Limb (tissue), 2 donors: ENCODE measurements at regions not wholly inside any gene's neighbourhood (a gene's known extent, or its start where the extent isn't known, plus 50 kb on each side); places are given as distances from the start of the nearest gene placed in this dataset.

ENCODE experiments used
- DNase-seq, 2 donors: peaks; one replicate each; pipeline ENCODE4 v3.0.0-alpha.2; 2016; ENCODE audit errors: extremely low spot score in 2 of 2

- DNase-seq, result no peak
These were observed 224.1 kb upstream of the PARD3B start for GRCh38 chr2:204321027-204321800.

DNA sequence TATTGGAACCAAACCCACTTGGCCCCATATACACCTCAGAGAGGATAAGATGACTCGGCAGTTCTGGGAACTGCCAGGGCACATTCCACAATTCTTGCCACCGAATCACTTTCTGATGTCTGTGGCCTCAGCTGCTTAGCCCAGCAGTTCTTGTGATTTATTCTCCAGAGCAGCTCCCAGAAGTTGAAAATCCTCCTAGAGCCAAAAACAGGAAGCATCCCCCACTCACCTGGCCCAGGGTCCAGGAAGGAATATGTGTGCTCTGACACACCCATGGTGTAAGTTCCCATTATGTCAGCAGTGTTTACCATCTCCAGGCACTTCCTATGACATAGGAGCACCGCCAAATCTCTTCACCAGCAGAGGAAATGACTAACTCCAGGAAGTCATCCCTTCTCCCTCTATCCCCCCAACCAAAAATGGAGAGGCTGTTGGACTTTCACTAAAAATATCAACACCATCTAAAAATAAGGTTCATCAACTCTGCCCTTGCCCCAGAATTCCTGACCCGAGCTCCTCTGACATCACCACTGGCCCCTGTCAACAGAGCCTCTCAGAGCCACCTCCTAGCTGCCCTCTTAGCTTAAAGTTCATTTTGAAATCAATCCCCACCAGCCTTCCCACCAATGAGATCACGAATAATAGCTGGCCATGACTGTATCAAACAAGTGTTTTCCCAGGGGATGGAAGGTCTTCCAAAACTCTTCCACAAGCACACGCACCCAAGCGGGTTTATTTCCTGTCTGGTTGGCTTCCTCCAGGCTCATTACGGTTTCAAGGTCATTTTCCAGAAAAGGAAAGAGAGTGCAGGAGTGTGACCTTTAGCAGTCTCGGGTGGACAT lies 223.1 kb upstream of the PARD3B start:
- peak in 1 of 2 donors; percentile 25 for DNase-seq

DNA sequence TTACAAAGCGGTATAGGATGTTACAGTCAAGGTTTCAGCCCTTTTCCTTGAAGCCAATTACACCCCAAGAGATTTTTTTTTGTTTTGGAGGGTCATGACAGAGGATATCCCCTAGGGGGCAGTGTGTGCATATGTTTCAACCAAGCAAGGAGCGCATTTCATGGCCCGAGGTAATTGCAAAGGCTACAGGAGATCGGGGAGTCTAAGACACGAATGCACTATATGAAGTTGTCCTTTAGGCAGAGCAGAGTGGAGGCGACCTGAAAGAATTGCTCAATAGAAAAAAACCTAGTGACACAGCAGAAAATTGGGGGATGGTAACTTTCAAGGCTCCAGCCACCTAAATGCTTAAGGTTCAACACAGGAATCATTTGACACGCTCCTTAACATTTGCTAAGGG lies 219.8 kb upstream of the PARD3B start:
- DNase-seq, result peak; percentile 77 to 87

DNA sequence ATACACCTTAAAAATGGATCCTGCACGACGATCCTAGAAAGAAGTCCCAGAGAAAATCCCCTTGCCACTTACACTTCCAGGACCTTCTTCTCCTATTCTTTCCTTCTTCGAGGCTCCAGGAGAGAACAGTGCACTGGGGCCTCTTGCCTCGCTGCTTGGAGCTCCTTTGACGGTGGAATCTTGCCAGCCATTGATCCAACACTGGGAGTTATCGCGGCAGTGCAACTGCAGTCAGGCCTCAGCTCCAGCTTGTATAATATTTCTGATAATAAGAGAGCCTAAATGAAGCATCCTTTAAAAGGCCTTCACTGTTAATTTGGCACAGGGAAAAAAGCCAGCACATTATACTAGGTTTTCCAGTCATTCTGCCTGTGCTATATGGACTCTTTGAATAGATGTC lies 216.9 kb upstream of the PARD3B start:
- DNase-seq, result no peak

- DNase-seq, result no peak
These were observed 216.3 kb upstream of the PARD3B start for GRCh38 chr2:204329016-204329415.

DNA sequence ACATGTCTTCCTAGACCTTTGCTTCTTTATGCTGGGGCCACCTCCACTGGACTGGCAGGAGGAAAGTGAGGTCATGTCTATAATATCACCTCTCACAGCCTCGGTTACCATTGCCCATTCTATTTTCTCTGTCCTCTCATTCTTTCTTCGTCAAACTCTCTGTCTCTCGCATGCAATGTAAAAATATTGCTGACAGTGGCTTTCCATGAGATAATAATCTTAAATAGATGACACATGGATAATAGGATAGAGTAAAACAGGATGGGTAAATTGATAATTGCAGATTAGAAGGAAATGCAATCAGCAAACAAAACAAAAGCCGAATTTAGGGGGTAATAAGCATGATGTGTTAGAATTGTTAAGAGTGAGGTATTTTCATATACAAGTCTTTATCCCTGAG lies 215.7 kb upstream of the PARD3B start:
- no peak for DNase-seq

GRCh38 chr2:204331180-204331579 lies 214.1 kb upstream of the PARD3B start:
- no peak for DNase-seq

DNA sequence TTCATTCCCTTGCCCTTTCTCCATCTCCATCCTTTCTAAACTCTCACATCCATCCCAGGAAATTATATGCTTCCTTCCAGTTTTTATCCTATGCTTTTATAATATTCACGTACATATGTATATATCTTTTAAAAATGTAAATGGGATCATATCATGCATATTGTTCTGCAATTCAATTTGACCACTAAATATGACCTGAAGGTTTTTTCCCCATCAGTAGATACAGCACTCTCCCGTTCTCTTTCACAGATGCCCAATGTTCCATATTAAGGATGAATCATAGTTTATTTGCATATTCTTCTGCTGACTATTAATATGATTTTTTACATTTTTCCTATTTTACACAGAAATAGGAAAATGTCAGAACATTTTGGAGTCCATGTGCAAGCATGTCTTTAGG lies 213.3 kb upstream of the PARD3B start:
- no peak for DNase-seq

DNA sequence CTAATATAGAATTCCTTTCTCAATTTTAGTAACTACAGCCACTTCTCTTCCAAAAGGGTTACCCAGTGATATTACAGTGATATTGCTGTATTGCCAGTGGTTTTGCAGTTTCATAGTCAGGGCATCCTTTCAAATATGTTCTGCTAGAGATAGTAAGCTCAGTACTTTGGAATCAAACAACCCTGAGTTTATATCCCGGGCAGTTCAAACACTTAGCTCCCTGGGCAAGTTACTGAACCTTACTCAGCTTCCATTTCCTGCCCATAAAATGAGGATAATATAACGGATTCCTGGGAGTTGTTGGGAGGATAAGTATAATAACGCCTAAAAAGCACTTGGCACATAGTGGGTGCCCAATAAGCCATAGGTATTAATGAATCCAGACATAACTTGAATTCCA lies 212.6 kb upstream of the PARD3B start:
- no peak for DNase-seq

- no peak for DNase-seq
These were observed 211.4 kb upstream of the PARD3B start for GRCh38 chr2:204333861-204334260.

- DNase-seq, result no peak
These were observed 209.7 kb upstream of the PARD3B start for GRCh38 chr2:204335451-204336058.

DNA sequence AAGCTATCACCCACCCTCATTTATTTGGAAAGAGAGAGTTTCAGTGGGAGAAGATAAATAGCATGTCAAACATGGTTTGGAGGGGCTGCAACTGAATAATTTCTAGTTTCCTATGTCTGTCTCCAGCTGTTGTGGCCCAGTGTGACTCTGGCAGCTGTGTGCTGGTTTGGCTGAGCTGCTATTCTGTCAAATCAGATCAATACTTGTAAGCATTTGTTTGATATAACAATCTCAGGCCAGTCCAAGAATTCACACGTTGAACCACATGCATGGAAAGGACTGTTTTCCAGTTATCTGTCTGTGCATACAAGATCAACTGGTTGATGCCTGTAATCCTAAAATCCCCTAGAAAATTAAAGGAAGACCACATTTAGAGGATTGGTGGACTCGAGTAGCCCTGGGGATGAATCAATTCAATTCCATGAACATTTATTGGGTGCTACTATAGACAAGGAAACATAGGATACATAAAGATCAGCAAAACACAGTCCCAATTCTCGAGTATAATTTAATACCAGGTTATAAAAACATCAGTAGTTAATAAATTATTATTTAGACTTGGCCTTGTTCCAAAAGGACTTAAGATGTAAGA lies 209.0 kb upstream of the PARD3B start:
- no peak for DNase-seq

GRCh38 chr2:204337638-204338037 lies 207.6 kb upstream of the PARD3B start:
- no peak for DNase-seq

- no peak for DNase-seq
These were observed 206.0 kb upstream of the PARD3B start for GRCh38 chr2:204339212-204339715.

DNA sequence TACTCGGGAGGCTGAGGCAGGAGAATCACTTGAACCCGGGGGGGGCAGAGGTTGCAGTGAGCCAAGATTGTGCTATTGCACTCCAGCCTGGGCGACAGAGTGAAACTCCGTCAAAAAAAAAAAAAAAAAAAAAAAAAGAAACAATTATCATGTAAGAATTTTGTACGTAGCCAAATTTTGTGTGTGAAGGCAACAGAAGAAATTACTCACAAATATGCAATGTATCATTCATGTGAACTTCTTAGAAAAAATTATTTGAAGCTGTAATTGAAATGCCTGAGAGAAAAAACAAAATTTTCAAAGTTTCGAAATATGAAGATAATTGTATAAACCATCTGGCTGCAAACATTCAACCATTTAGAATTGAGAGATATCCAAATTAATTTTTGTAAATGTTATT lies 204.8 kb upstream of the PARD3B start:
- no peak for DNase-seq

GRCh38 chr2:204341887-204342276 lies 203.4 kb upstream of the PARD3B start:
- DNase-seq, result no peak

- no peak for DNase-seq
These were observed 201.6 kb upstream of the PARD3B start for GRCh38 chr2:204343685-204344084.

DNA sequence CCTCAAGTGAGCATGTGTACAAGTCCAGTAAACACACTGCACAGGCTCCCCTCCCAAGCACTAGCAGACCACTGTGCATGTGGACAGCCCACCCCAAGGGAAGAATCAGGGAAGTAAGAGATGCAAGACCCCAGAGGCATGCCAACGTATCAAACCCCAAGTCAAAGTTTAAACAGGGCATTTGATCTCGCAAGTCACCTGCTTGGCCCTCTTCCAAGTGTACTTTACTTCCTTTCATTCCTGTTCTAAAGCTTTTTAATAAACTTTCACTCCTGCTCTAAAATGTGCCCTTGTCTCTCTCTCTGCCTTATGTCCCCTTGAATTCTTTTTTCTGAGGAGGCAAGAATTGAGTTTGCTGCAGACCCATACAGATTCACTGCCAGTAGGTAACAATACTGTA lies 201.2 kb upstream of the PARD3B start:
- no peak for DNase-seq

DNA sequence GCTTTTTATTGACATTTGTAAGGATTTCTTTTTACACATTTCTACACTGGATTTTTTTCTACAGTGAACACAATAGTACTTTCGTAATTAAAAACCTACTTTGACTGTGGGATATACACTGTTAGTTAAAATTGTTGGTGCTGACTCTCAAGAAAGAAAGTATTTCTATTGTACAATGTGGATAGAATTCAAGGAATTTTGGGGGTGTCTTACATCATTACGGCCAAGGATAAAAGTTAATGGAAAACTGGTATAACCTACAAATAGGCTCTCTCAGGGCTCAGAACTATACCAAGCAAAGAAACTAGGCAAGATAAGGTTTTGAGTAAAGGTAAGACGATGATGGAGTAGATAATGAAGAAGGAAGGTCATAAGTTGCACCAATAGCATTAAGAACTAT lies 198.4 kb upstream of the PARD3B start:
- DNase-seq, result no peak

GRCh38 chr2:204353823-204354222 lies 191.5 kb upstream of the PARD3B start:
- no peak for DNase-seq

- DNase-seq, result no peak
These were observed 190.8 kb upstream of the PARD3B start for GRCh38 chr2:204354442-204354856.

DNA sequence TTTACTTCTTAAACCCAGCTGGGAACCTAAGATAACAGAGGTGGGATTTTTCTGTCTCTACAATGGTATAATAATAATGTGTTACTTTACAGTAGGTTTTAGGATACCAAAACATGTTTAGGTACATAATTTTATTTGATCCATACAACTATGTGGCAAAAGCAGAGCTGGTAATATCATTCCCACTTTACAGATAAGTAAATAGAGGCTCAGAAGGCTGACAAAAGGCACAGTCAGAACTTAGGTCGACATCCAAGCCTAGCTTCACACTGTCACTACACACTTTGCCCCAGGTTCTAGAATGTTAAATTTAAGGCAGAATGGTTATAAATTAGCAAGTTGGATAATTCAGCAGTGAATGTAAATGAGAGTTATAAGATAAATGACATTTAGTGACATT lies 189.6 kb upstream of the PARD3B start:
- DNase-seq, result no peak
